HG02678 (cell line): ENCODE measurements at regions not wholly inside any gene's neighbourhood (a gene's known extent, or its start where the extent isn't known, plus 50 kb on each side); places are given as distances from the start of the nearest gene placed in this dataset.
A peak's percentile ranks its signal among the peaks of the same experiment; 100 is the strongest.

ENCODE experiments used
- ATAC-seq: cut with Tn5 transposase; IDR thresholded peaks from one replicate; pipeline ENCODE4 v1.9.1; 2021; ENCODE audit warnings: mild to moderate bottlenecking, moderate library complexity; ENCODE audit not compliant: unreplicated experiment

- no peak for ATAC-seq
Measured at GRCh38 chr1:229191066-229191674, 79.7 kb upstream of the RAB4A start.

GRCh38 chr1:229192031-229192430 lies 78.9 kb upstream of the RAB4A start:
- ATAC-seq: no peak

GRCh38 chr1:229192853-229193252 lies 78.1 kb upstream of the RAB4A start:
- no peak for ATAC-seq

GRCh38 chr1:229194096-229194495 lies 76.8 kb upstream of the RAB4A start:
- ATAC-seq: no peak

- ATAC-seq: no peak
Measured at GRCh38 chr1:229195246-229195645, 75.7 kb upstream of the RAB4A start.

- ATAC-seq: no peak
Measured at GRCh38 chr1:229196404-229197264, 74.3 kb upstream of the RAB4A start.

GRCh38 chr1:229197265-229197585 lies 73.7 kb upstream of the RAB4A start:
- no peak for ATAC-seq

- peak; percentile 58 for ATAC-seq
Measured at GRCh38 chr1:229199261-229200243, 71.4 kb upstream of the RAB4A start.

GRCh38 chr1:229203030-229203751 lies 67.7 kb upstream of the RAB4A start:
- ATAC-seq: no peak

- ATAC-seq: no peak
Measured at GRCh38 chr1:229203991-229204632, 66.8 kb upstream of the RAB4A start.

GRCh38 chr1:229204921-229205777 lies 65.8 kb upstream of the RAB4A start:
- no peak for ATAC-seq

GRCh38 chr1:229205854-229206253 lies 65.1 kb upstream of the RAB4A start:
- no peak for ATAC-seq

GRCh38 chr1:229207916-229208315 lies 63.0 kb upstream of the RAB4A start:
- ATAC-seq: no peak

- no peak for ATAC-seq
Measured at GRCh38 chr1:229208481-229208880, 62.4 kb upstream of the RAB4A start.

- no peak for ATAC-seq
Measured at GRCh38 chr1:229209386-229209785, 61.5 kb upstream of the RAB4A start.

GRCh38 chr1:229209816-229210215 lies 61.1 kb upstream of the RAB4A start:
- no peak for ATAC-seq

- no peak for ATAC-seq
Measured at GRCh38 chr1:229210844-229211243, 60.1 kb upstream of the RAB4A start.

GRCh38 chr1:229213797-229214196 lies 57.1 kb upstream of the RAB4A start:
- ATAC-seq: no peak

- no peak for ATAC-seq
Measured at GRCh38 chr1:229217716-229218115, 53.2 kb upstream of the RAB4A start.
